OCI-LY7 (cell line): ENCODE measurements at regions not wholly inside any gene's neighbourhood (a gene's known extent, or its start where the extent isn't known, plus 50 kb on each side); places are given as distances from the start of the nearest gene placed in this dataset.

Source experiments
- CTCF ChIP-seq: fragments of 200-600 bp; sonication (generic); conservative IDR thresholded peaks from 2 replicates; pipeline ENCODE4 v1.5.1; 2014; ENCODE audit warnings: mild to moderate bottlenecking, antibody characterized with exemption, low read length, moderate library complexity, mixed read lengths
- EZH2phosphoT487 ChIP-seq: fragments of 200-600 bp; sonication (generic); IDR thresholded peaks from 2 replicates; pipeline ENCODE4 v1.6.1; 2018; ENCODE audit warnings: low read depth, borderline replicate concordance, mild to moderate bottlenecking, mixed run types, antibody characterized with exemption, low read length, moderate library complexity, mixed read lengths

- no peak for TF ChIP-seq CTCF
- no peak for TF ChIP-seq EZH2phosphoT487
Measured at GRCh38 chr3:72271923-72272322, 487.0 kb upstream of the PROK2 start.
